GM18499 (cell line): ENCODE measurements at regions not wholly inside any gene's neighbourhood (a gene's known extent, or its start where the extent isn't known, plus 50 kb on each side); places are given as distances from the start of the nearest gene placed in this dataset.

Source experiments
- ATAC-seq: cut with Tn5 transposase; IDR thresholded peaks from one replicate; pipeline ENCODE4 v1.9.1; 2021; ENCODE audit warnings: moderate number of reproducible peaks; ENCODE audit not compliant: insufficient read depth, unreplicated experiment

- ATAC-seq, result no peak
These were observed 516.7 kb upstream of the SLIT2 start for GRCh38 chr4:19735012-19735411.

GRCh38 chr4:19729886-19730651, 521.6 kb upstream of the SLIT2 start:
- no peak for ATAC-seq

- ATAC-seq, result no peak
These were observed 522.9 kb upstream of the SLIT2 start for GRCh38 chr4:19728773-19729172.

- no peak for ATAC-seq
These were observed 524.6 kb upstream of the SLIT2 start for GRCh38 chr4:19727141-19727540.

- no peak for ATAC-seq
These were observed 526.6 kb upstream of the SLIT2 start for GRCh38 chr4:19725130-19725529.

GRCh38 chr4:19722404-19722803, 529.3 kb upstream of the SLIT2 start:
- ATAC-seq, result no peak

GRCh38 chr4:19721587-19721986, 530.1 kb upstream of the SLIT2 start:
- ATAC-seq, result no peak

GRCh38 chr4:19720610-19721009, 531.1 kb upstream of the SLIT2 start:
- ATAC-seq, result no peak

- no peak for ATAC-seq
These were observed 531.5 kb upstream of the SLIT2 start for GRCh38 chr4:19720190-19720589.

- ATAC-seq, result no peak
These were observed 539.8 kb upstream of the SLIT2 start for GRCh38 chr4:19711871-19712270.

GRCh38 chr4:19707876-19708275, 543.8 kb upstream of the SLIT2 start:
- no peak for ATAC-seq

- ATAC-seq, result no peak
These were observed 548.3 kb upstream of the SLIT2 start for GRCh38 chr4:19703391-19703790.

- ATAC-seq, result no peak
These were observed 550.7 kb upstream of the SLIT2 start for GRCh38 chr4:19700992-19701391.

- ATAC-seq, result no peak
These were observed 552.7 kb upstream of the SLIT2 start for GRCh38 chr4:19698961-19699360.

GRCh38 chr4:19694812-19695211, 556.9 kb upstream of the SLIT2 start:
- ATAC-seq, result no peak

GRCh38 chr4:19693936-19694570, 557.7 kb upstream of the SLIT2 start:
- no peak for ATAC-seq

- no peak for ATAC-seq
These were observed 562.2 kb upstream of the SLIT2 start for GRCh38 chr4:19689511-19689910.

GRCh38 chr4:19686456-19686855, 565.2 kb upstream of the SLIT2 start:
- ATAC-seq, result no peak

- no peak for ATAC-seq
These were observed 567.6 kb upstream of the SLIT2 start for GRCh38 chr4:19684084-19684483.

GRCh38 chr4:19683426-19683825, 568.3 kb upstream of the SLIT2 start:
- no peak for ATAC-seq

- ATAC-seq, result no peak
These were observed 574.5 kb upstream of the SLIT2 start for GRCh38 chr4:19677211-19677610.

- ATAC-seq, result no peak
These were observed 576.4 kb upstream of the SLIT2 start for GRCh38 chr4:19675172-19675811.
